HG03066 (cell line): ENCODE measurements at regions not wholly inside any gene's neighbourhood (a gene's known extent, or its start where the extent isn't known, plus 50 kb on each side); places are given as distances from the start of the nearest gene placed in this dataset.
"Not testable (repeated sequence)": the region's sequence is repeated elsewhere in the genome, so short reads cannot be mapped to it uniquely, and the experiment has no call there.

Experiments used
- ATAC-seq: cut with Tn5 transposase; IDR thresholded peaks from one replicate; pipeline ENCODE4 v1.9.1; 2021; ENCODE audit warnings: low read depth; ENCODE audit not compliant: unreplicated experiment

DNA sequence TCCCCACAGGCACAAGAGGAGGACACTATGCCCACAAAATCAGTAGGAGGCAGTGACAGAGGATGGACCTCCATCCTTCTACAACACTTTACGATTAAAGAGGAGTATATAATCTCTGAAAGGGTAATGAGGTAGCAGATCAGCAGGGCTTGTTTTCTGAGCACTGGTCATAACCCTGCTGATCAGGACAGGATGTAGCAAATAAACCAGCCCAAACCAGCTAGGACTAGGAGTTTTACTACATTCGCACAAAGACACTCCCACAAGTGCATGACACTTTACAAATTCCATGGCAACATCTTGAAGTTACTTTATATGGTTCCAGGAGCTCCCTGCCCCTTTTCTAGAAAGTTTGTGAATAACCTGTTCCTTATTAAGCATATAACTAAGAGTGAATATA lies 73.3 kb upstream of the CHD6 start:
- no peak for ATAC-seq

DNA sequence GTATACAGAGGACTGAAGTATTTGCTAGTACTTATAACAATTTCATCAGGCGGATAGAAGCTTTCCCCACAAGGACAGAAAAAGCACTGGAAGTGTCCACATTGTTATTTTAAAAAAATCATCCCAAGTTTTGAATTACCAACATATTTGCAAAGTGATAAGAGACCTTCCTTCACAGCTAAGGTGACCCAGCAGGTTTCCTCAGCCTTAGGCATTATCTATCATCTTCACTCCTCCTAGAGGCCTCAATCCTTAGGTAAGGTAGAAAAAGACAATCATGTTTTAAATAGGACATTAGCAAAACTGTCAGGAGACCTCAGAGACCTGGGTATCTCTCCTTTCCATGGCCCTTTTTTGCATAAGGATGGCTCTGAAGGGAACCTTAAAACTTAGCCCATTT lies 72.5 kb upstream of the CHD6 start:
- ATAC-seq: no peak

DNA sequence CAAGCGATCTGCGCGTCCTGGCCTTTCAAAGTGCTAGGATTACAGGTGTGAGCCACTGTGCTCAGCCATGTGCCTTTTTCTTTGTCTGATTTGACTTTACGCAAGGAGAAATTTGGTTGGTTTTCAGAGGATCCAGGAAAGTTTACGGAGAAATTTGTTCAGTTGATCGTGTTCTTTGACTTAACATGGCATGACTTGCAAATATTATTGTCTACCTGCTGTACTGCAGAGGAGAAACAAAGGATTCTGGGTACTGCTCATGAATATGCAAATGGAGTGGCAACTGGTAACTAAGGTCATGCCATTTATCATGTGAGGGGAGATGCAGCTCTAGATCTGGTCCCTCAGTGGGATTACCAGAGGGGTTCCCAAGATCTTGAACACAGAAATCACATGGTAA lies 68.8 kb upstream of the CHD6 start:
- no peak for ATAC-seq

DNA sequence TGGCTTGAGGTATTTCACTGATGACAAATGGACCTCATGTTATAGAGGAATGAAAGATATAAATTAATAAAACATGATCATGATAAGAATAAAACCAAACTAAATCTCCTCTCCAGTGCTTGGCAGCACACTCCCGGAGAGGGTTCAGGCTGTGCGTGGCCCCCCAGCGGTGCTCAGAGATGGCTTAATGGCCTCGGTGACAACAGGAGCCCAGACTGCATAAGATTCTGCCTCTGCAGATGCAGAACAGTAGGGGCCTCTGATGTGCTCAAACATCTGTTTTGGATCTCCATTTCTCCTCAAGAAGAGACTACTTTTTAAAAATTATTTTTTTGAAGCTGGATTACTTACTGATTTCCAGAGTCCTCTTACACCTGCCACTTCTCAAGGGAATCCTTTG lies 67.0 kb upstream of the CHD6 start:
- ATAC-seq: not testable (repeated sequence)

DNA sequence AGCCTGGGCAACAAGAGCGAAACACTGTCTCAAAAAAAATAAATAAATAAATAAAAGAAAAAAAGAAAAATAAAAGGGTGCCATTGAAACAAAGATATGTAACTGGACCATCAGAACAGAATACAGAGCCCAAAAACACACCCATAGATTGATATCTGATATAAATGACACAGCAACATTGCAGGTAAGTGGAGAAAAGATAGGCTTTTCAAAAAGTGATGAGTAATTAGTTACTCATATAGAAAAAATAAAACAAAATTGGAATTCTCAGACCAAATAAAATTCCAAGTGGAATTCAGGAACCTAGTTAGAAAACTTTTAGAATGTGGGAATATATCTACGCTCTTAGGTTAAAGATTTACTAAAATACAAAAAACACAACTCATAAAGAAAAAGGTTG lies 60.6 kb upstream of the CHD6 start:
- no peak for ATAC-seq

DNA sequence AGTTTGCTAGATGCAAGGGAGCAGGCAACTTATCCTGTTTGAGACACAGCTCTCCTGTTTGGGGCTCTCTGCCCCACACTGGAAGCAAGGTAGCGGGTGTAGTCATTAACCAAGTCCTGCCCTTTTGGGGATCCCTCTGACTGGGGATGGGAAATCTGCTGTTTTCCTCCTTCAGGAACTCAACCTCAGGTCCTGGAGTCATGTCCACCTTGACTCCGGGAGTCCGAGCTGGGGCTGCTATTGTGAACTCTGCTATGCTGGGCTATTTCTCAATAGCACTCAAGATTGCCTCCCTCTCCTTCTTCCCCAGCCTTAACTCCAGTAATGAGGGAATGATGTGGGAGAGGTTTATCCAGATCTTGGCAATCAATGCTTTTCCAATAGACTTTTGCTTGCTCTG lies 54.1 kb upstream of the CHD6 start:
- no peak for ATAC-seq

DNA sequence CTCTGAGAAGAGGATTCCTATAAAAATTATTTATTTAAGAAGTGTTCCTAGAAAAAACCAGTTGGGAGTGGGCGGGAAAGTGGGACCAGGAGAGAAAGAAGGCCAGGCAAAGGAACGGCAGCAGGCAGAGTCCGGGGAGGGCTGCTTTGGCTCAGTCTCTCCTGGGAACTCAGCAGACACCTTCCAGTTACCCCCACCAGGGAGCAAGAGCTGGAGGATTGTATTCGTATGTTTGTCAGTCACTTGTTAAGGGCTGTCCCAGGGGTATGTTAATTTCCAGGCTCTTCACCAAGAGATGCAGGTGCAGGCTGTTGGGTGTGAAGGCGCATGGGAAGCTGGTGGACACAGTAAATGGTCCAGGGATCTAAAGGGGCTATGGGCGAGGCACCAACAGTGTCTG lies 53.0 kb upstream of the CHD6 start:
- no peak for ATAC-seq

DNA sequence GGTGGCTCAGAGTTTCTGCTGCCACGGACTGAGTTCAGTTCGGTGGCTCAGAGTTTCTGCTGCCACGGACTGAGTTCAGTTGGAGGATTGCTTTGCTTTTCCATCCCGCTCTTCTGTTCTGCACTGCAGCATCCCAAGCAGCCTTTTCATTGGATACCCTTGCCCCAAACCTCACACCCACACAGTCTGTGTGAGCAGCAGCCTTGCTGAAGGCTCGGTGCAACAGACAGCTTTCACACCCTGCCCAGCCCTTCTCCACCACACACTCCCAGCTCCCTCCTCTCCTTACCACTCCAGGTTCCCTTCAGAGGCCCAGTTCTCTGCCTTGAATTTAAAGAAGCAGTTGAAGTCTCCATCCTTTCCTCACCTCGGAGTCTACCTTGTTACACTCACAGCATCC lies 52.5 kb upstream of the CHD6 start:
- ATAC-seq: no peak

DNA sequence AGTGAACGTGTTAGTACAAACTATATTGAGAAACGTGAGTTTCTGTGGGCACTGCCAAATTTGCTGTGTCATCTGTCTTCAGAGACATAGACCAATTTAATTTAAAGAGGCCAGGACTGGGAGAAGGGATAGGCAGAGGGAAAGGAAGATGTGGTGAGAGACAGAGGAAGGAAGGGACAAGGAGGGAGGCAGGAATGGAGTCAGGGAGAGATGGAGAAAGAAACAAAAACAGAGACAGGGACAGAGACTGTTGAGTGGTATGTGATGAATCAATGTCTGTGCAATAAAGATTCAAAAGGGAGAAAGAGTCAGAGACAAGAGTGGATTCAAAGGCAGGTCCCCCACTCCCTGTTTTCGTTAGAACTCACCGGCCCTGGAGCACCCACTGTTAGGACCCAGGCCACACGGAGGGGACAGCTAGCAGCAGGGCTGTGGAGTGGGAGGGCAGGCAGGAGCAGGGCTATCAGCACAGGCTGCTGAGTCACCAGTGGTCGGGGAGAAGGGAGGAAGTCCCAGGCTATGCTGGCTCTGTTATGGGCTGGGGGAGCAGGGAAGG lies 51.6 kb upstream of the CHD6 start:
- ATAC-seq: no peak

DNA sequence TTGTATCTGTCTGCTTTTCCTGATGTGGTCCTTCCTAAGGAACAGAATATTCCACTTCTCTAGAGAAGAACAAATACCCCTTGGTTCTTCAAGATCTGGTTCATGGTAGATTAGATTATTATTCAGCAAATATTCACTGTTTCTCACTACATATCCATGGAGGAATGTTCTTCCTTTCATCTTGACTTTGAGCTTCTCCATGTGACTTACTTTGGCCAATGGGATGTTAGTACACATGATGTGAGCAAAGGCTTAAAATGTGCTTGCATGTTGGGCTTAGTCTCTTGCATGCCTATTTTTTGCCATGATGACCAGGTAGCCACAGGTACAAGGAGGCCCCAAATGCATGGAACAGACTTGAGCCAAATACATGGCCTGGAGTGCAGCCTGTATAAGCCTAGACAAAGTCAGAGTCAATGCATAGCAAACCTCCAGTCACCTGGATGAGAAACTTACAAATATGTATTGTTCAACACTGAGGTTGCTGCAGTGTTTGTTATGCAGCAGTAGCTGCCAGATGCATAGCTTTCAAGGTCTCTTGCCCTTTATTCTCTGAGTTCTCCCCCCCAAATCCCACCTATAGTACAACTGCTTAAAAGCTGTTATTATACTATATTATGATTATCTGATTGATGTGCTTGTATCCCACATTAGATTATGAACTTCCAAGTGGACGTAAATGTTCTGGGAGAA lies 50.0 kb upstream of the CHD6 start:
- no peak for ATAC-seq
